Psoas muscle (tissue), 7 donors: ENCODE measurements at regions not wholly inside any gene's neighbourhood (a gene's known extent, or its start where the extent isn't known, plus 50 kb on each side); places are given as distances from the start of the nearest gene placed in this dataset.

Source experiments
- ATAC-seq, 4 donors: fragments of 200-7000 bp; cut with Tn5 transposase; one replicate each; pipeline ENCODE4 v1.9.1; 2020; ENCODE audit warnings: moderate library complexity in 3 of 4, mild to moderate bottlenecking in 2 of 4
- DNase-seq, 2 donors: peaks; one replicate each; pipeline ENCODE4 v3.0.0-alpha.2; 2020
- H3K27ac ChIP-seq: fragments of 200-600 bp; one replicate; pipeline ENCODE4 v1.8.0; 2022
- H3K27me3 ChIP-seq, 3 donors: fragments of 200-600 bp in 1 of 3; one replicate each; pipeline versions ENCODE4 v1.6.1 to v1.8.0; 2013 to 2022; ENCODE audit warnings: low read length in 2 of 3, mild to moderate bottlenecking in 2 of 3, moderate library complexity in 1 of 3; ENCODE audit not compliant: insufficient read depth in 3 of 3
- H3K36me3 ChIP-seq, 2 donors: fragments of 200-600 bp in 1 of 2; one replicate each; pipeline versions ENCODE4 v1.6.1 to v1.8.0; 2013 to 2022; ENCODE audit warnings: low read depth in 1 of 2, mild to moderate bottlenecking in 1 of 2, moderate library complexity in 1 of 2; ENCODE audit not compliant: insufficient read depth in 1 of 2
- H3K4me1 ChIP-seq: fragments of 200-600 bp; one replicate; pipeline ENCODE4 v1.8.0; 2022
- H3K4me3 ChIP-seq: fragments of 200-600 bp; one replicate; pipeline ENCODE4 v1.8.0; 2022; ENCODE audit warnings: mild to moderate bottlenecking
- H3K9me3 ChIP-seq: fragments of 200-600 bp; one replicate; pipeline ENCODE4 v1.8.0; 2022
- CTCF ChIP-seq: fragments of 200-600 bp; IDR thresholded peaks from one replicate; pipeline ENCODE4 v1.8.0; 2022; ENCODE audit warnings: antibody characterized with exemption
- WGBS, 3 donors: extraction: QIAGEN DNeasy Blood & Tissue Kit; methylation state at CpG; one replicate each; pipeline versions ENCODE4 v1.1.6 to v1.1.7; 2013; 5-methylcytosine and 5-hydroxymethylcytosine counted together
- intact Hi-C, 2 donors: fragments of 100-400 bp; cut with DNase I; formaldehyde crosslinking; loops; one replicate each; pipeline versions ENCODE4 v1.11.0 to v1.14.2; 2022
- donor health status: healthy with polysubstance abuse.
- donor health status: DM: no; HTN: no; CAD: no; lungs with moderate emphysema.
- donor health status: Bipolar disorder and iron deficiency.
- donor health status: healthy.
- donor health status: DM: yes; HTN: yes; CAD: no.
- donor health status: DM: no; HTN: no; CAD: no.
- donor health status: DM: yes; HTN: yes; CAD: no.

GRCh38 chr6:150723857-150724256, 124.2 kb downstream of the PLEKHG1 start:
- ATAC-seq (no peak), DNase-seq (no peak)
- intact Hi-C loops, result no loop called here
- Histone ChIP-seq H3K36me3 (no peaks in the 10 kb centered on the region), H3K4me1 (no peaks in the 10 kb centered on the region), H3K27ac (no peak overlapping the region), H3K27me3 (peaks cover 0 to 2% (median 0%) of the 10 kb centered on the region in 3 donors), H3K4me3 (no peak overlapping the region), H3K9me3 (no peaks in the 10 kb centered on the region)
- 83 to 91% (median 84%) methylated on average over 2 of the region's 2 CpGs for WGBS, 3 donors
- TF ChIP-seq CTCF, result no peak

GRCh38 chr6:150725795-150726194, 126.1 kb downstream of the PLEKHG1 start:
- Histone ChIP-seq H3K27me3 (no peaks in the 10 kb centered on the region), H3K27ac (no peak overlapping the region), H3K4me1 (no peaks in the 10 kb centered on the region), H3K4me3 (no peak overlapping the region), H3K9me3 (no peaks in the 10 kb centered on the region), H3K36me3 (no peaks in the 10 kb centered on the region)
- ATAC-seq (no peak), DNase-seq (no peak)
- intact Hi-C loops, result no loop called here
- no peak for TF ChIP-seq CTCF
- 66 to 82% (median 70%) methylated on average over 1 of the region's 1 CpG for WGBS, 3 donors

GRCh38 chr6:150729188-150729748, 129.6 kb downstream of the PLEKHG1 start:
- no peak for ATAC-seq
- Histone ChIP-seq H3K4me3 (no peak overlapping the region), H3K9me3 (no peaks in the 10 kb centered on the region), H3K36me3 (no peaks in the 10 kb centered on the region), H3K4me1 (no peaks in the 10 kb centered on the region), H3K27me3 (no peaks in the 10 kb centered on the region), H3K27ac (no peak overlapping the region)
- no peak for DNase-seq
- intact Hi-C loops, result no loop called here
- 62 to 77% (median 64%) methylated on average over 7 of the region's 7 CpGs for WGBS, 3 donors
- no peak for TF ChIP-seq CTCF

- 91 to 92% (median 92%) methylated on average over 7 of the region's 7 CpGs for WGBS, 3 donors
- ATAC-seq, result no peak
- no peak overlapping the region for H3K27ac ChIP-seq
Measured at GRCh38 chr6:150730801-150731457, 131.2 kb downstream of the PLEKHG1 start.

More at GRCh38 chr6:150730801-150731457, 131.2 kb downstream of the PLEKHG1 start:
- no peaks in the 10 kb centered on the region for H3K36me3 ChIP-seq
- H3K27me3 ChIP-seq, result no peaks in the 10 kb centered on the region
- H3K4me1 ChIP-seq, result no peaks in the 10 kb centered on the region
- H3K9me3 ChIP-seq, result no peaks in the 10 kb centered on the region
- H3K4me3 ChIP-seq, result no peak overlapping the region
- no peak for DNase-seq
- no peak for TF ChIP-seq CTCF
- intact Hi-C loops, result no loop called here
